ENCODE measurements at regions not wholly inside any gene's neighbourhood (a gene's known extent, or its start where the extent isn't known, plus 50 kb on each side); places are given as distances from the start of the nearest gene placed in this dataset.

DNA sequence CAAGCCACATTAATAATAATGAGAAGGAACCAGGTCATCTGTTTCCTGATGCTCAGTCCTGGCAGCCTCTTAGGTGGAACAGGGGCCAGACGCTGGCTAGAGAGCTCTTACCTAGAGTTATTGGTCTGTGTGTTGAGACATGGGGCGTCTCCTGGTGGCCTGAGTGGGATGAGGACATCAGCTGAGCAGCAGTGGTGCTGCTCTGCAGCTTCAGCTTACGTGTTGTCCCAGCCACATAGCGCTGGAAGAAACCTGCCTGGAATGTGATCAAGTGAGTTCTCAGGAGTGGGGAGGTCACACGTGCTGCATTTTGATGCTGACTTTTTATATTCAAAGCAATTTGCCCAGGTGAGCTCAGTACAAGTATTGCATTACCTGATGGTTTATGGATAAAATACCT, 355.4 kb downstream of the CDH26 start:
- POLR2A ChIA-PET (ENCODE audit: partially characterized antibody), result no interaction called here
- FAIRE-seq, result no peak
- no peak overlapping the region for H2BK12ac ChIP-seq (ENCODE audit: low read depth, low read length)
- no peak overlapping the region for H3K23ac ChIP-seq (ENCODE audit: insufficient read length)
- no peak overlapping the region for H4K91ac ChIP-seq (replicated peaks; ENCODE audit: insufficient read length, low read length)
- peaks cover 7% of the 10 kb centered on the region; the same call in 1 of the 2 replicates for H3K23me2 ChIP-seq (ENCODE audit: low read depth, low read length)
- H3K4me3 ChIP-seq (ENCODE audit: extremely low read depth in 1 of 4, insufficient read depth in 2 of 4, low read depth in 3 of 4, low read length in 4 of 4), result no peak overlapping the region
- H4K8ac ChIP-seq (ENCODE audit: extremely low read depth, insufficient read depth, low read length), result no peak overlapping the region
- no peak overlapping the region for H3K14ac ChIP-seq (ENCODE audit: insufficient read length)
- no peaks in the 10 kb centered on the region for H3K4me1 ChIP-seq (replicated peaks in 1 of 4; ENCODE audit: control insufficient read depth in 3 of 4, insufficient read depth in 4 of 4, low read length in 3 of 4)
- H3K36me3 ChIP-seq (ENCODE audit: control insufficient read depth in 2 of 4, insufficient read depth in 4 of 4, low read length in 3 of 4), result no peaks in the 10 kb centered on the region
- no peaks in the 10 kb centered on the region; a peak in 1 of 7 replicates for H3K27me3 ChIP-seq (replicated peaks in 1 of 4; ENCODE audit: control insufficient read depth in 3 of 4, extremely low read depth in 1 of 4, insufficient read depth in 3 of 4, low read length in 3 of 4)
- H3K18ac ChIP-seq (ENCODE audit: extremely low read depth, low read length), result no peak overlapping the region
- CTCF ChIA-PET (ENCODE audit: partially characterized antibody), result no interaction called here
- no peak overlapping the region for H2BK5ac ChIP-seq (ENCODE audit: low read depth, low read length)
- no peaks in the 10 kb centered on the region for H3K79me1 ChIP-seq (ENCODE audit: low read depth, low read length)
- H3K9ac ChIP-seq (replicated peaks in 1 of 4; ENCODE audit: extremely low read depth in 1 of 4, low read depth in 3 of 4, low read length in 3 of 4), result no peak overlapping the region
- no peak overlapping the region for H3K56ac ChIP-seq (replicated peaks; ENCODE audit: insufficient read length, low read depth, low read length)
- H3K79me2 ChIP-seq (ENCODE audit: control insufficient read depth in 1 of 2, insufficient read depth in 2 of 2, low read length in 2 of 2), result no peaks in the 10 kb centered on the region
- H4K20me1 ChIP-seq (replicated peaks in 1 of 2; ENCODE audit: control insufficient read depth in 1 of 2, insufficient read depth in 2 of 2, low read length in 2 of 2), result no peaks in the 10 kb centered on the region
- peaks cover 13 to 51% of the 10 kb centered on the region in 2 experiments; a peak in 3 of 4 replicates for H3K9me3 ChIP-seq (ENCODE audit: insufficient read depth in 2 of 2, low read depth in 1 of 2, low read length in 1 of 2)
- no peak overlapping the region for H2BK20ac ChIP-seq (ENCODE audit: low read length)
- no peak overlapping the region for H3K27ac ChIP-seq (ENCODE audit: low read depth, low read length)
- H2BK120ac ChIP-seq (replicated peaks; ENCODE audit: low read depth, low read length), result no peak overlapping the region
- H2BK15ac ChIP-seq (ENCODE audit: low read length), result no peak overlapping the region
- no peak overlapping the region for H3K4ac ChIP-seq (replicated peaks; ENCODE audit: insufficient read length, low read depth, low read length)
- WGBS, 2 experiments (ENCODE audit: extremely low coverage in 1 of 2, insufficient coverage in 1 of 2, insufficient read length in 1 of 2, insufficient replicate concordance in 2 of 2, low coverage in 1 of 2, low lambda C conversion rate in 2 of 2, missing lambda C conversion rate in 1 of 2), result 76% methylated on average over 5 of the region's 5 CpGs; no CpG with 5 or more reads in 1 of the 2 experiments
- H3K4me2 ChIP-seq (ENCODE audit: insufficient read depth in 1 of 2, low read depth in 2 of 2, low read length in 2 of 2), result no peak overlapping the region
- no peak overlapping the region for H2AK5ac ChIP-seq (ENCODE audit: low read depth, low read length)
- H4K5ac ChIP-seq (ENCODE audit: insufficient read length, low read depth, low read length), result no peak overlapping the region
- DNase-seq (ENCODE audit: low read depth in 1 of 2, low spot score in 2 of 2), result no peak
- no peak overlapping the region for H2AFZ ChIP-seq (ENCODE audit: low read length)
- TF ChIP-seq ASH2L (IDR thresholded peaks at IDR 0.05; ENCODE audit: low read length) (no peak), BACH1 (IDR thresholded peaks at IDR 0.05; ENCODE audit: low read length) (no peak), GABPA (IDR thresholded peaks at IDR 0.05; ENCODE audit: borderline replicate concordance, insufficient read depth, low read length) (no peak), RAD21 (IDR thresholded peaks at IDR 0.05 in 1 of 2, conservative IDR thresholded peaks at IDR 0.05 in 1 of 2; ENCODE audit: low read depth in 2 of 2, low read length in 2 of 2) (no peak), SIN3A (conservative IDR thresholded peaks at IDR 0.05 in 1 of 2, IDR thresholded peaks at IDR 0.05 in 1 of 2; ENCODE audit: low read depth in 1 of 2, low read length in 2 of 2) (no peak), EZH2 (IDR thresholded peaks at IDR 0.05; ENCODE audit: low read depth, low read length, severe bottlenecking) (no peak), TAF7 (optimal IDR thresholded peaks at IDR 0.05; ENCODE audit: borderline replicate concordance, low read depth, low read length) (no peak), TEAD4 (IDR thresholded peaks at IDR 0.05; ENCODE audit: low read depth, low read length) (no peak), SAP30 (IDR thresholded peaks at IDR 0.05; ENCODE audit: insufficient read depth, insufficient replicate concordance, low read length) (no peak), CHD1 (IDR thresholded peaks at IDR 0.05; ENCODE audit: low read depth, low read length) (no peak)
- TF ChIP-seq, protein P1, sequence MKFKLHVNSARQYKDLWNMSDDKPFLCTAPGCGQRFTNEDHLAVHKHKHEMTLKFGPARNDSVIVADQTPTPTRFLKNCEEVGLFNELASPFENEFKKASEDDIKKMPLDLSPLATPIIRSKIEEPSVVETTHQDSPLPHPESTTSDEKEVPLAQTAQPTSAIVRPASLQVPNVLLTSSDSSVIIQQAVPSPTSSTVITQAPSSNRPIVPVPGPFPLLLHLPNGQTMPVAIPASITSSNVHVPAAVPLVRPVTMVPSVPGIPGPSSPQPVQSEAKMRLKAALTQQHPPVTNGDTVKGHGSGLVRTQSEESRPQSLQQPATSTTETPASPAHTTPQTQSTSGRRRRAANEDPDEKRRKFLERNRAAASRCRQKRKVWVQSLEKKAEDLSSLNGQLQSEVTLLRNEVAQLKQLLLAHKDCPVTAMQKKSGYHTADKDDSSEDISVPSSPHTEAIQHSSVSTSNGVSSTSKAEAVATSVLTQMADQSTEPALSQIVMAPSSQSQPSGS (IDR thresholded peaks at IDR 0.05; ENCODE audit: low read length), result no peak
- TF ChIP-seq, protein P2, sequence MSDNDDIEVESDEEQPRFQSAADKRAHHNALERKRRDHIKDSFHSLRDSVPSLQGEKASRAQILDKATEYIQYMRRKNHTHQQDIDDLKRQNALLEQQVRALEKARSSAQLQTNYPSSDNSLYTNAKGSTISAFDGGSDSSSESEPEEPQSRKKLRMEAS (IDR thresholded peaks at IDR 0.05), result no peak

Measured in H1 (cell line).